GM19397 (cell line): ENCODE measurements at regions not wholly inside any gene's neighbourhood (a gene's known extent, or its start where the extent isn't known, plus 50 kb on each side); places are given as distances from the start of the nearest gene placed in this dataset.

ENCODE experiments used
- ATAC-seq: cut with Tn5 transposase; IDR thresholded peaks from one replicate; pipeline ENCODE4 v1.9.1; 2021; ENCODE audit warnings: mild to moderate bottlenecking, moderate library complexity; ENCODE audit not compliant: unreplicated experiment

DNA sequence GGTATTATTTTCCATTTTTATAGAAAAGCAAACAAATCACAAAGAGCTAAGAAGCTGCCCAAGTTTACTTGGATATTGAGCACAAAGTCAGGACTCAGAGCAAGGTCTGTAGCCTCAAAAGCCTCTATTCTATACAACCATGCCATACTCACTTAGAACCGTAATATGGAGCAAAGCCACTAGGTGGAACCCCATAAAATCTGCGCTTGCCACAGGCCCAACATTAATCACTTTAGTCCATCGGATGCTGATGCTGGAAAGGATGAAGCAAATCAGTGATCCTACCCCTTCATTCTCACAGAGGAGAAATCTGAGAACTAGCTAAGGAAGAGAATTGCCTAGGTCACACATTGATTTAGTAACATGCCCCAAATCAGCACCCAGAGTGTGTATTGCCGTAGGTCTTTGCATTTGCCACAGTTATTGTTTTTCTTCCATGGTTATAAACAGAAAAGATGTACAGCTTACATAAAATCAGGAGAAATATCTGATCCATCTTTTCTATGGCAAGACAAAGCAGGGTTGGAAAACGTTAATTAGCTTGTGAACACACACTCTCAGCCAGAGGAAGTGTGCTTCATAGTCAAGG is 56.7 kb upstream of the RAB38 start:
- ATAC-seq = peak; percentile 86

DNA sequence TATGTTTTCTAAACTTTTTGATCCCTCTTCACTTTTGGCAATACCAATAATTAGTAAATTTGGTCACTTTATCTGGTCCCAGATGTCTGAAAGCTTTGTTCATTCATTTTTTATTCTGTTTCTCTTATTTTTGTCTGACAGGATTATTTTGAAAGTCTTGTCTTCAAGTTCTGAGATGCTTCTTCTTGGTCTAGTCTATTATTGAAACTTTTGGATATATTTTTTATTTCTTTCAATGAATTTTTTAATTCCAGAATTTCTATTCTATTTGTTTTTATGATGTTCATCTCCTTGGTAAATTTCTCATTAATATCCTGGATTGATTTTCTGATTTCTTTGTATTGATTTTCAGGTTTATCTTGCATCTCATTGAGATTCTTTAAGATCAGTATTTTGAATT is 54.1 kb upstream of the RAB38 start:
- ATAC-seq = no peak
